ENCODE measurements at regions not wholly inside any gene's neighbourhood (a gene's known extent, or its start where the extent isn't known, plus 50 kb on each side); places are given as distances from the start of the nearest gene placed in this dataset.

GRCh38 chr2:133817680-133818566 lies 249.7 kb upstream of the NCKAP5 start:
- POLR2A ChIA-PET (ENCODE audit: partially characterized antibody) = no interaction called here
- H2AK5ac ChIP-seq (ENCODE audit: low read depth, low read length) = no peak overlapping the region
- no peak overlapping the region for H3K27ac ChIP-seq (ENCODE audit: low read depth, low read length)
- no peak overlapping the region for H3K23ac ChIP-seq (ENCODE audit: insufficient read length)
- no peak overlapping the region for H3K18ac ChIP-seq (ENCODE audit: extremely low read depth, low read length)
- no peak for DNase-seq (ENCODE audit: low read depth in 1 of 2, low spot score in 2 of 2)
- no peaks in the 10 kb centered on the region for H4K20me1 ChIP-seq (replicated peaks in 1 of 2; ENCODE audit: control insufficient read depth in 1 of 2, insufficient read depth in 2 of 2, low read length in 2 of 2)
- no peak overlapping the region for H3K9ac ChIP-seq (replicated peaks in 1 of 4; ENCODE audit: extremely low read depth in 1 of 4, low read depth in 3 of 4, low read length in 3 of 4)
- H2BK15ac ChIP-seq (ENCODE audit: low read length) = no peak overlapping the region
- no peak overlapping the region for H2BK120ac ChIP-seq (replicated peaks; ENCODE audit: low read depth, low read length)
- H4K8ac ChIP-seq (ENCODE audit: extremely low read depth, insufficient read depth, low read length) = no peak overlapping the region
- H3K14ac ChIP-seq (ENCODE audit: insufficient read length) = no peak overlapping the region
- H2BK12ac ChIP-seq (ENCODE audit: low read depth, low read length) = no peak overlapping the region
- no peak overlapping the region for H2BK5ac ChIP-seq (ENCODE audit: low read depth, low read length)
- no peak overlapping the region for H2AFZ ChIP-seq (ENCODE audit: low read length)
- no peaks in the 10 kb centered on the region for H3K79me1 ChIP-seq (ENCODE audit: low read depth, low read length)
- no peak overlapping the region for H2BK20ac ChIP-seq (ENCODE audit: low read length)
- H3K4ac ChIP-seq (replicated peaks; ENCODE audit: insufficient read length, low read depth, low read length) = no peak overlapping the region
- no peak for FAIRE-seq
- no peak overlapping the region for H4K91ac ChIP-seq (replicated peaks; ENCODE audit: insufficient read length, low read length)
- H4K5ac ChIP-seq (ENCODE audit: insufficient read length, low read depth, low read length) = no peak overlapping the region
- H3K79me2 ChIP-seq (ENCODE audit: control insufficient read depth in 1 of 2, insufficient read depth in 2 of 2, low read length in 2 of 2) = no peaks in the 10 kb centered on the region
- H3K23me2 ChIP-seq (ENCODE audit: low read depth, low read length) = no peaks in the 10 kb centered on the region
- H3K36me3 ChIP-seq (ENCODE audit: control insufficient read depth in 2 of 4, insufficient read depth in 4 of 4, low read length in 3 of 4) = no peaks in the 10 kb centered on the region
- H3K27me3 ChIP-seq (replicated peaks in 1 of 4; ENCODE audit: control insufficient read depth in 3 of 4, extremely low read depth in 1 of 4, insufficient read depth in 3 of 4, low read length in 3 of 4) = no peaks in the 10 kb centered on the region
- H3K56ac ChIP-seq (replicated peaks; ENCODE audit: insufficient read length, low read depth, low read length) = no peak overlapping the region
- peaks cover 0 to 3% (median 0%) of the 10 kb centered on the region in 4 experiments; a peak in 2 of 7 replicates for H3K4me1 ChIP-seq (replicated peaks in 1 of 4; ENCODE audit: control insufficient read depth in 3 of 4, insufficient read depth in 4 of 4, low read length in 3 of 4)
- 87% methylated on average over 9 of the region's 9 CpGs; no CpG with 5 or more reads in 1 of the 2 experiments for WGBS, 2 experiments (ENCODE audit: extremely low coverage in 1 of 2, insufficient coverage in 1 of 2, insufficient read length in 1 of 2, insufficient replicate concordance in 2 of 2, low coverage in 1 of 2, low lambda C conversion rate in 2 of 2, missing lambda C conversion rate in 1 of 2)
- H3K9me3 ChIP-seq (ENCODE audit: insufficient read depth in 2 of 2, low read depth in 1 of 2, low read length in 1 of 2) = no peaks in the 10 kb centered on the region
- H3K4me3 ChIP-seq (ENCODE audit: extremely low read depth in 1 of 4, insufficient read depth in 2 of 4, low read depth in 3 of 4, low read length in 4 of 4) = no peak overlapping the region
- CTCF ChIA-PET (ENCODE audit: partially characterized antibody) = interaction anchor here (0.6 to 1.1 kb wide), 2 partner anchors 69 to 144 kb away, joined by 3 to 5 read pairs; no protein-coding TSS in a partner anchor
- no peak overlapping the region for H3K4me2 ChIP-seq (ENCODE audit: insufficient read depth in 1 of 2, low read depth in 2 of 2, low read length in 2 of 2)
- TF ChIP-seq KDM1A (IDR thresholded peaks at IDR 0.05; ENCODE audit: borderline replicate concordance, low read length) (no peak), ATF3 (IDR thresholded peaks at IDR 0.05; ENCODE audit: insufficient read depth, low read depth, low read length) (no peak), CTCF (IDR thresholded peaks at IDR 0.05; ENCODE audit: control extremely low read depth in 1 of 3, insufficient read depth in 1 of 3, low read depth in 1 of 3, low read length in 3 of 3) (no peak), CTBP2 (IDR thresholded peaks at IDR 0.05; ENCODE audit: borderline replicate concordance, insufficient read depth, insufficient read length, low read length) (no peak), HDAC6 (IDR thresholded peaks at IDR 0.05; ENCODE audit: low read depth, low read length) (no peak), HDAC2 (IDR thresholded peaks at IDR 0.05; ENCODE audit: borderline replicate concordance in 1 of 2, low read depth in 2 of 2, low read length in 2 of 2) (no peak), RNF2 (IDR thresholded peaks at IDR 0.05; ENCODE audit: borderline replicate concordance, low read depth, low read length, missing control alignments, poor library complexity, severe bottlenecking) (no peak), POLR2A (IDR thresholded peaks at IDR 0.05; ENCODE audit: control extremely low read depth in 1 of 2, low read depth in 2 of 2, low read length in 2 of 2) (no peak)

Measured in H1 (cell line).